CD4-positive, alpha-beta T cell (primary cell): ENCODE measurements at regions not wholly inside any gene's neighbourhood (a gene's known extent, or its start where the extent isn't known, plus 50 kb on each side); places are given as distances from the start of the nearest gene placed in this dataset.

Source experiments
- ATAC-seq: fragments of 200-7000 bp; cut with Tn5 transposase; one replicate; pipeline ENCODE4 v1.10.0; 2022; ENCODE audit warnings: mild to moderate bottlenecking; ENCODE audit not compliant: poor library complexity
- CTCF ChIA-PET: fragments of 350-600 bp; sonication (Branson Sonifier 250); formaldehyde crosslinking; loops from one replicate; lab custom pipeline; 2021; ENCODE audit warnings: antibody characterized with exemption, inconsistent platforms; lab: Charles Lee
- POLR2A ChIA-PET: fragments of 350-600 bp; sonication (Branson Sonifier 250); formaldehyde crosslinking; loops from one replicate; lab custom pipeline; 2021; ENCODE audit warnings: antibody characterized with exemption, inconsistent platforms; lab: Charles Lee
- DNase-seq, 14 experiments: peaks; one replicate each; pipeline ENCODE4 v3.0.0-alpha.2; 2013 to 2020; ENCODE audit warnings: mixed read lengths in 2 of 14
- H3K27ac ChIP-seq, 2 donors: one replicate each; pipeline versions ENCODE4 v1.5.1 to v1.7.0; 2013; ENCODE audit warnings: low read length in 2 of 2, low read depth in 1 of 2, mild to moderate bottlenecking in 1 of 2
- H3K27me3 ChIP-seq, 2 experiments: 1 replicate in 1 of 2; 2 replicates in 1 of 2; pipeline versions ENCODE4 v1.6.1 to v1.7.0; 2013; ENCODE audit warnings: low read length in 2 of 2, control low read depth in 1 of 2, mild to moderate bottlenecking in 1 of 2, moderate library complexity in 1 of 2; ENCODE audit not compliant: insufficient read depth in 2 of 2, control insufficient read depth in 1 of 2
- H3K36me3 ChIP-seq: one replicate; pipeline ENCODE4 v1.6.1; 2013; ENCODE audit warnings: low read length, control low read depth; ENCODE audit not compliant: insufficient read depth
- H3K4me1 ChIP-seq: one replicate; pipeline ENCODE4 v1.6.1; 2013; ENCODE audit warnings: low read length, control low read depth; ENCODE audit not compliant: insufficient read depth
- H3K4me3 ChIP-seq: one replicate; pipeline ENCODE4 v1.5.1; 2013; ENCODE audit warnings: mild to moderate bottlenecking, low read length, moderate library complexity
- H3K9me3 ChIP-seq, 2 experiments: 1 replicate in 1 of 2; 2 replicates in 1 of 2; pipeline versions ENCODE4 v1.6.1 to v1.7.0; 2013; ENCODE audit warnings: low read length in 2 of 2, mild to moderate bottlenecking in 2 of 2, control low read depth in 1 of 2, moderate library complexity in 1 of 2; ENCODE audit not compliant: control insufficient read depth in 1 of 2, insufficient read depth in 1 of 2
- H3K27ac Mint-ChIP-seq: one replicate; pipeline ENCODE4 v1.8.0; 2020; ENCODE audit warnings: mixed read lengths
- H3K27me3 Mint-ChIP-seq: one replicate; pipeline ENCODE4 v1.8.0; 2021; ENCODE audit warnings: mixed read lengths
- H3K36me3 Mint-ChIP-seq: one replicate; pipeline ENCODE4 v1.8.0; 2021; ENCODE audit warnings: low read depth, mixed read lengths
- H3K4me1 Mint-ChIP-seq: one replicate; pipeline ENCODE4 v1.8.0; 2021; ENCODE audit warnings: low read depth, mixed read lengths
- H3K4me3 Mint-ChIP-seq: one replicate; pipeline ENCODE4 v1.8.0; 2020; ENCODE audit warnings: mild to moderate bottlenecking, mixed read lengths
- H3K9me3 Mint-ChIP-seq: one replicate; pipeline ENCODE4 v1.8.0; 2020; ENCODE audit warnings: mixed read lengths
- intact Hi-C, 2 experiments: fragments of 100-400 bp; cut with DNase I in 1 of 2; cut with micrococcal nuclease in 1 of 2; formaldehyde crosslinking; loops; one replicate each; pipeline versions ENCODE4 v1.15.1 to v1.9.0; 2023 to 2025; cut with DNase I, micrococcal nuclease
- TF ChIP-seq, protein P1 (sequence below): fragments of 200-600 bp; IDR thresholded peaks from one replicate; pipeline ENCODE4 v1.8.0; 2022; ENCODE audit warnings: antibody characterized with exemption, mild to moderate bottlenecking

DNA sequence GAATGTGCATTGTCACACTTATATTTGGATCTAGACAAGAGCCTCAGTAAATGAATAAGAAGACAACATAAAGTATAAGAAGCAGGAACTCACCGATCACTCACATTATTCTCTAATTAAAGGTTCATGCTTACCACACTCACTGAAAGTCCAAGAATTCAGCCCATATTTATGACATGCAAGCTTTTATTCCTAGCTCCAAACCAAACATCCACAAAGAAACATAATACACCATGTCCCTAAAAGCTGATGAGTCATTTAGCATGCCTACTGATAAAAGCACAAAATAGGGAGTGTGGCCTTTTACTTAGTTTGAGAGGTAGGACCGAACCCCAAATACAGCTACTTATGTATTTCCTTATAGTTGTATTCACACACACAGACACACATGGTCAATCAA lies 1094.6 kb upstream of the CDH2 start:
- ChIA-PET POLR2A (no interaction called here), CTCF (no interaction called here)
- no peak overlapping the region for H3K4me3 Mint-ChIP-seq

DNA sequence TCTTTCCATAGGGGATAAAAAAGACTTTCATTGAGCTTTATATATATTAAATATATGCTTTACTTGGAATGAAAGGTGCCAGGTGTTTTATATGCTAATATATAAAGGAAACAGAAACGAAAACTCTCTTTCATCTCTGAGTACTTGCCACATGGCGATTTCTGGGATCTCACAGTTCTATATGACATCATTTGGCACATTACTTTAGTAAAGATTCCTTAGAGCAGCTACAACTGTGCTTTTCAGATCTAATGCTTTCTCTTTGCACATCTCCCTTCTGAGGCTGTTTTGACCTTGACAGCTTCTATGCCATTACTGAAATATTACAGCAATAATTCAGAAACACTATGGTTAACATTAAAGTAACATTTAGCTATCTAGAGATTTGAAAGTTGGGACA lies 1082.9 kb upstream of the CDH2 start:
- Histone ChIP-seq H3K4me1 (no peaks in the 10 kb centered on the region), H3K27me3 (no peaks in the 10 kb centered on the region), H3K9me3 (peaks cover 0 to 10% of the 10 kb centered on the region in 2 experiments), H3K4me3 (no peak overlapping the region), H3K27ac (no peak overlapping the region), H3K36me3 (no peaks in the 10 kb centered on the region)
- H3K4me3 Mint-ChIP-seq = no peak overlapping the region
- TF ChIP-seq, protein P1, sequence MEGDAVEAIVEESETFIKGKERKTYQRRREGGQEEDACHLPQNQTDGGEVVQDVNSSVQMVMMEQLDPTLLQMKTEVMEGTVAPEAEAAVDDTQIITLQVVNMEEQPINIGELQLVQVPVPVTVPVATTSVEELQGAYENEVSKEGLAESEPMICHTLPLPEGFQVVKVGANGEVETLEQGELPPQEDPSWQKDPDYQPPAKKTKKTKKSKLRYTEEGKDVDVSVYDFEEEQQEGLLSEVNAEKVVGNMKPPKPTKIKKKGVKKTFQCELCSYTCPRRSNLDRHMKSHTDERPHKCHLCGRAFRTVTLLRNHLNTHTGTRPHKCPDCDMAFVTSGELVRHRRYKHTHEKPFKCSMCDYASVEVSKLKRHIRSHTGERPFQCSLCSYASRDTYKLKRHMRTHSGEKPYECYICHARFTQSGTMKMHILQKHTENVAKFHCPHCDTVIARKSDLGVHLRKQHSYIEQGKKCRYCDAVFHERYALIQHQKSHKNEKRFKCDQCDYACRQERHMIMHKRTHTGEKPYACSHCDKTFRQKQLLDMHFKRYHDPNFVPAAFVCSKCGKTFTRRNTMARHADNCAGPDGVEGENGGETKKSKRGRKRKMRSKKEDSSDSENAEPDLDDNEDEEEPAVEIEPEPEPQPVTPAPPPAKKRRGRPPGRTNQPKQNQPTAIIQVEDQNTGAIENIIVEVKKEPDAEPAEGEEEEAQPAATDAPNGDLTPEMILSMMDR = no peak
- no peaks in the 10 kb centered on the region for H3K27me3 Mint-ChIP-seq
- ChIA-PET POLR2A (no interaction called here), CTCF (no interaction called here)
- H3K36me3 Mint-ChIP-seq = no peaks in the 10 kb centered on the region
- DNase-seq (no peak), ATAC-seq (no peak)
- no peaks in the 10 kb centered on the region for H3K4me1 Mint-ChIP-seq
- H3K27ac Mint-ChIP-seq = no peak overlapping the region
- intact Hi-C loops = loop anchor here in 1 of 2 experiments (10.0 kb wide), 1 partner anchor 65 kb away; no protein-coding TSS in a partner anchor
- H3K9me3 Mint-ChIP-seq = peaks cover 21% of the 10 kb centered on the region

More for the DNA sequence above, 1094.6 kb upstream of the CDH2 start:
- intact Hi-C loops = no loop called here
- Histone ChIP-seq H3K4me1 (no peaks in the 10 kb centered on the region), H3K4me3 (no peak overlapping the region), H3K9me3 (peaks cover 0 to 11% of the 10 kb centered on the region in 2 experiments), H3K27me3 (no peaks in the 10 kb centered on the region), H3K36me3 (no peaks in the 10 kb centered on the region), H3K27ac (no peak overlapping the region)
- no peaks in the 10 kb centered on the region for H3K36me3 Mint-ChIP-seq
- no peak overlapping the region for H3K27ac Mint-ChIP-seq
- TF ChIP-seq, protein P1 = no peak
- no peaks in the 10 kb centered on the region for H3K4me1 Mint-ChIP-seq
- H3K9me3 Mint-ChIP-seq = peaks cover 6% of the 10 kb centered on the region
- no peak for DNase-seq
- no peak for ATAC-seq
- H3K27me3 Mint-ChIP-seq = no peaks in the 10 kb centered on the region

DNA sequence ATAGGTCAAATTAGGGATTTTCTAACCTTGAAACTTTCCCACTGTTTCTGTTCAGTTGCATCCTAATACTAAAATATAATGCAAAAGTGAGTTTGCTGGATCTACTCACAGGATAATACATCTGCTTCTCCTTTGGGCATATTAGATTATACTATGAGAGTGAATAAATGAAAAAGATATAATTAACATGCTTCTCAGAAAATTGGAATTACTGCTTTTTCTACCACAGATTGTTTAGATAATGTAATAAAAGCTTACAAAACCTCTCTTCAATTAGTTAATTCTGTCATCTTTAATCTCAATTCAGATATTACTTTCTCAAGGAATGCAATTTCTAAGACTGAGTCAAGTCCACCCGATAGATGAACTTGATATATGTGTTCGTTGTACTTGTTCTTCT lies 1077.2 kb upstream of the CDH2 start:
- ChIA-PET POLR2A (no interaction called here), CTCF (no interaction called here)
- H3K4me1 ChIP-seq = no peaks in the 10 kb centered on the region
- H3K27ac ChIP-seq = no peak overlapping the region
- Mint-ChIP-seq H3K4me3 (no peak overlapping the region), H3K9me3 (peaks cover 18% of the 10 kb centered on the region), H3K27me3 (no peaks in the 10 kb centered on the region), H3K36me3 (no peaks in the 10 kb centered on the region), H3K4me1 (no peaks in the 10 kb centered on the region), H3K27ac (no peak overlapping the region)
- H3K4me3 ChIP-seq = no peak overlapping the region
- peaks cover 0 to 10% of the 10 kb centered on the region in 2 experiments for H3K9me3 ChIP-seq
- DNase-seq (no peak), ATAC-seq (no peak)
- TF ChIP-seq, protein P1 = no peak
- H3K27me3 ChIP-seq = no peaks in the 10 kb centered on the region
- intact Hi-C loops = loop anchor here in 1 of 2 experiments (10.0 kb wide), 1 partner anchor 59 kb away; no protein-coding TSS in a partner anchor
- H3K36me3 ChIP-seq = no peaks in the 10 kb centered on the region
